GM04503 (cell line): ENCODE measurements at regions not wholly inside any gene's neighbourhood (a gene's known extent, or its start where the extent isn't known, plus 50 kb on each side); places are given as distances from the start of the nearest gene placed in this dataset.

Source experiments
- DNase-seq: peaks from one replicate; pipeline ENCODE4 v3.0.0-alpha.2; 2012; ENCODE audit warnings: low read depth

- no peak for DNase-seq
Observed at GRCh38 chr1:168782559-168783116, 53.6 kb upstream of the DPT start.

GRCh38 chr1:168783458-168784210 lies 54.6 kb upstream of the DPT start:
- peak; percentile 35 for DNase-seq

GRCh38 chr1:168786476-168787330 lies 57.7 kb upstream of the DPT start:
- DNase-seq: no peak

- no peak for DNase-seq
Observed at GRCh38 chr1:168788258-168788657, 59.3 kb upstream of the DPT start.

- no peak for DNase-seq
Observed at GRCh38 chr1:168789501-168789900, 60.5 kb upstream of the DPT start.

GRCh38 chr1:168792142-168792541 lies 63.1 kb upstream of the DPT start:
- no peak for DNase-seq

GRCh38 chr1:168792592-168793125 lies 63.7 kb upstream of the DPT start:
- no peak for DNase-seq

GRCh38 chr1:168794057-168794456 lies 65.1 kb upstream of the DPT start:
- no peak for DNase-seq

- DNase-seq: no peak
Observed at GRCh38 chr1:168795681-168796080, 66.7 kb upstream of the DPT start.

- DNase-seq: no peak
Observed at GRCh38 chr1:168799927-168800605, 71.1 kb upstream of the DPT start.

GRCh38 chr1:168801032-168801745 lies 72.2 kb upstream of the DPT start:
- DNase-seq: no peak

- DNase-seq: no peak
Observed at GRCh38 chr1:168803806-168804510, 75.0 kb upstream of the DPT start.

GRCh38 chr1:168806952-168807351 lies 77.9 kb upstream of the DPT start:
- no peak for DNase-seq

- no peak for DNase-seq
Observed at GRCh38 chr1:168811176-168811575, 82.2 kb upstream of the DPT start.

- DNase-seq: no peak
Observed at GRCh38 chr1:168819668-168820067, 90.7 kb upstream of the DPT start.

GRCh38 chr1:168821434-168821833 lies 92.4 kb upstream of the DPT start:
- DNase-seq: no peak

- no peak for DNase-seq
Observed at GRCh38 chr1:168822911-168823310, 93.9 kb upstream of the DPT start.

GRCh38 chr1:168823988-168824387 lies 95.0 kb upstream of the DPT start:
- DNase-seq: no peak

- no peak for DNase-seq
Observed at GRCh38 chr1:168824418-168825065, 95.5 kb upstream of the DPT start.

- no peak for DNase-seq
Observed at GRCh38 chr1:168825129-168825528, 96.1 kb upstream of the DPT start.
